Fibroblast of lung (primary cell): ENCODE measurements at regions not wholly inside any gene's neighbourhood (a gene's known extent, or its start where the extent isn't known, plus 50 kb on each side); places are given as distances from the start of the nearest gene placed in this dataset.
"Not testable (repeated sequence)": the region's sequence is repeated elsewhere in the genome, so short reads cannot be mapped to it uniquely, and the experiment has no call there.

ENCODE experiments used
- DNase-seq, 2 donors: peaks; one replicate each; pipeline versions ENCODE4 v3.0.0 to v3.0.0-alpha.2; 2010; ENCODE audit warnings: low read depth in 2 of 2
- H2AFZ ChIP-seq: 2 replicates; pipeline ENCODE4 v1.5.1; 2012; ENCODE audit warnings: low read length, control low read depth, inconsistent platforms
- H3K27ac ChIP-seq: 2 replicates; pipeline ENCODE4 v1.5.1; 2011; ENCODE audit warnings: low read length, control low read depth; ENCODE audit not compliant: insufficient read depth
- H3K27me3 ChIP-seq: 2 replicates; pipeline ENCODE4 v1.5.1; 2011; ENCODE audit warnings: mild to moderate bottlenecking, low read length; ENCODE audit not compliant: control insufficient read depth, insufficient read depth
- H3K36me3 ChIP-seq: 2 replicates; pipeline ENCODE4 v1.5.1; 2011; ENCODE audit warnings: low read length; ENCODE audit not compliant: control insufficient read depth, insufficient read depth
- H3K4me1 ChIP-seq: 2 replicates; pipeline ENCODE4 v1.5.1; 2011; ENCODE audit warnings: low read length; ENCODE audit not compliant: control insufficient read depth, insufficient read depth; ENCODE audit errors: extremely low read depth
- H3K4me2 ChIP-seq: 2 replicates; pipeline ENCODE4 v1.5.1; 2011; ENCODE audit warnings: low read length, control low read depth; ENCODE audit not compliant: insufficient read depth; ENCODE audit errors: extremely low read depth
- H3K4me3 ChIP-seq, 4 experiments: fragments of 200-600 bp in 1 of 4; sonication (generic) in 1 of 4; replicated peaks in 1 of 4; 2 replicates each; pipeline ENCODE4 v1.5.1; 2011 to 2016; ENCODE audit warnings: low read length in 4 of 4, low read depth in 3 of 4, mild to moderate bottlenecking in 3 of 4, control low read depth in 2 of 4, inconsistent platforms in 1 of 4, mixed read lengths in 1 of 4; ENCODE audit not compliant: insufficient read depth in 1 of 4; ENCODE audit errors: control extremely low read depth in 1 of 4
- H3K79me2 ChIP-seq: 2 replicates; pipeline ENCODE4 v1.5.1; 2012; ENCODE audit warnings: mild to moderate bottlenecking, low read length, inconsistent platforms; ENCODE audit not compliant: control insufficient read depth, insufficient read depth
- H3K9ac ChIP-seq: 2 replicates; pipeline ENCODE4 v1.5.1; 2011; ENCODE audit warnings: mild to moderate bottlenecking, low read length, control low read depth; ENCODE audit not compliant: insufficient read depth
- H3K9me3 ChIP-seq: 2 replicates; pipeline ENCODE4 v1.5.1; 2012; ENCODE audit warnings: low read depth, low read length; ENCODE audit not compliant: control insufficient read depth, insufficient read depth
- H4K20me1 ChIP-seq: 2 replicates; pipeline ENCODE4 v1.5.1; 2011; ENCODE audit warnings: low read length; ENCODE audit not compliant: control insufficient read depth, insufficient read depth; ENCODE audit errors: extremely low read depth
- CTCF ChIP-seq, 2 donors: IDR thresholded peaks in 1 of 2; conservative IDR thresholded peaks in 1 of 2; 1 replicate in 1 of 2; 2 replicates in 1 of 2; pipeline ENCODE4 v1.5.1; 2011 to 2012; ENCODE audit warnings: low read length in 2 of 2, control low read depth in 1 of 2, inconsistent platforms in 1 of 2, low read depth in 1 of 2, mild to moderate bottlenecking in 1 of 2
- EZH2 ChIP-seq: IDR thresholded peaks from 2 replicates; pipeline ENCODE4 v1.5.1; 2012; ENCODE audit warnings: low read length, control low read depth, mild to moderate bottlenecking; ENCODE audit errors: missing control alignments

GRCh38 chr13:21297914-21298831 lies 121.7 kb downstream of the MRPL57 start:
- Histone ChIP-seq H4K20me1 (no peaks in the 10 kb centered on the region), H3K79me2 (peaks cover 12% of the 10 kb centered on the region), H3K27me3 (no peaks in the 10 kb centered on the region), H3K4me2 (peak overlapping the region; percentile 78), H3K9me3 (no peaks in the 10 kb centered on the region), H2AFZ (peak overlapping the region; percentile 71), H3K9ac (peak overlapping the region; percentile 81), H3K4me3 (peak overlapping the region; percentile 82 to 90 (median 90)), H3K4me1 (peaks cover 2% of the 10 kb centered on the region), H3K27ac (peak overlapping the region; percentile 44), H3K36me3 (no peaks in the 10 kb centered on the region)
- peak; percentile 89 for DNase-seq
- TF ChIP-seq EZH2 (no peak), CTCF (conservative IDR thresholded peaks at IDR 0.05 in 1 of 2, IDR thresholded peaks at IDR 0.05 in 1 of 2; ENCODE audit: low read depth in 1 of 2, low read length in 2 of 2) (peak; percentile 82 to 85)

DNA sequence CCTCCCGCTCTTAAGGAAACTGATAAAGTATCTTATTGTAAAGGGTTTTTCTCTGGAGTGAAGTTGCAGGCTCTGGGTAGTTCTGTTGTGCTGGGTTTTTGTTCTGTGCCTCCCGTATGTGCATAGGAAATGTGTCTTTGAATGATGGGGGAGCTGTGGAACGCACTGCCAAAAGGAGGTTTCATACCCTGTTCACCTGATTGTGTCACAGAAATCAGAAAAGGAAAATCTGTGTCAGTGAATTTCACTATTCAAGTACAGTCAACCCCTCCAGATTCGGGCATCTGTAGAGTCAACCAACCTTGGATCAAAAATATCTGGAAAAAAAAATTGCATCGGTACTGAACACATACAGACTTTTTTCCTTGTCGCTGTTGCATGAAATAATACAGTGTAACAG lies 127.8 kb downstream of the MRPL57 start:
- H3K27ac ChIP-seq: no peak overlapping the region
- no peak overlapping the region for H2AFZ ChIP-seq
- no peaks in the 10 kb centered on the region for H3K27me3 ChIP-seq
- H3K9ac ChIP-seq: no peak overlapping the region
- peaks cover 5% of the 10 kb centered on the region for H3K79me2 ChIP-seq
- H3K9me3 ChIP-seq: no peaks in the 10 kb centered on the region
- no peak for DNase-seq
- no peak overlapping the region for H3K4me3 ChIP-seq
- TF ChIP-seq EZH2: no peak
- TF ChIP-seq CTCF (conservative IDR thresholded peaks at IDR 0.05 in 1 of 2, IDR thresholded peaks at IDR 0.05 in 1 of 2; ENCODE audit: low read depth in 1 of 2, low read length in 2 of 2): no peak
- no peaks in the 10 kb centered on the region for H4K20me1 ChIP-seq
- H3K4me1 ChIP-seq: no peaks in the 10 kb centered on the region
- no peak overlapping the region for H3K4me2 ChIP-seq
- no peaks in the 10 kb centered on the region for H3K36me3 ChIP-seq

- not testable (repeated sequence) for H3K9ac ChIP-seq, H3K4me2 ChIP-seq, H3K27ac ChIP-seq, H3K4me3 ChIP-seq, H3K27me3 ChIP-seq, H3K36me3 ChIP-seq, H3K4me1 ChIP-seq, H3K79me2 ChIP-seq, H4K20me1 ChIP-seq, H2AFZ ChIP-seq, DNase-seq, H3K9me3 ChIP-seq
These were observed 130.0 kb downstream of the MRPL57 start for GRCh38 chr13:21306300-21307073.

DNA sequence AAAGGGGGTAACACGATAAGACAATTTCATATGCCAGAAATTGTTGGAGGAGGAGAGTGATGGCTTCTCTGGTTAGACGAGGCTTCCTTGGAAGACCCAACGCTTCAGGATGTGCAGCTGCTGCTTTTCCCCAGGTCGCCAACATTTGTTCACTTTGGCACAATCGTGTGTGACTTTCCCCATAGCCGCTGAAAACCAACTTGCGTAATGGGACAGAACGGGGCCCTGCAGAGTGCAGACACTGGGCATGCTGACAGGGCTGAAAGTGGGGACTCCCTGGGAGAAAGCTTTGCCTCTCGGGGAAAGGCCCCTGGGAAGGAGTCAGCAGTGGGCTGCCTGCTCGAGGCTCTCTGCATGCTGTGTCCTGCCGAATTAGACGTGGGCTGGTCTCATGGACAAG lies 130.7 kb downstream of the MRPL57 start:
- not testable (repeated sequence) for H3K9me3 ChIP-seq, H3K27me3 ChIP-seq, H4K20me1 ChIP-seq, H3K4me1 ChIP-seq, H3K27ac ChIP-seq, H3K36me3 ChIP-seq, H2AFZ ChIP-seq, H3K79me2 ChIP-seq, H3K9ac ChIP-seq, H3K4me3 ChIP-seq, H3K4me2 ChIP-seq
- DNase-seq: peak in 1 of 2 donors; percentile 15
